ENCODE measurements at regions not wholly inside any gene's neighbourhood (a gene's known extent, or its start where the extent isn't known, plus 50 kb on each side); places are given as distances from the start of the nearest gene placed in this dataset.

- DNase-seq (ENCODE audit: insufficient read length, low spot score) (no peak), FAIRE-seq (no peak)
- no peak for TF ChIP-seq CTCF (IDR thresholded peaks at IDR 0.05; ENCODE audit: insufficient read depth, missing control alignments)
Observed at GRCh38 chr2:59798687-59799232, 754.7 kb downstream of the BCL11A start.

- no peak for TF ChIP-seq CTCF (IDR thresholded peaks at IDR 0.05; ENCODE audit: insufficient read depth, missing control alignments)
- FAIRE-seq (no peak), DNase-seq (ENCODE audit: insufficient read length, low spot score) (no peak)
Observed at GRCh38 chr2:59791004-59791618, 762.3 kb downstream of the BCL11A start.

GRCh38 chr2:59790186-59791003, 763.1 kb downstream of the BCL11A start:
- TF ChIP-seq CTCF (IDR thresholded peaks at IDR 0.05; ENCODE audit: insufficient read depth, missing control alignments), result no peak
- DNase-seq (ENCODE audit: insufficient read length, low spot score) (no peak), FAIRE-seq (no peak)

GRCh38 chr2:59789523-59789922, 763.9 kb downstream of the BCL11A start:
- FAIRE-seq (no peak), DNase-seq (ENCODE audit: insufficient read length, low spot score) (no peak)
- no peak for TF ChIP-seq CTCF (IDR thresholded peaks at IDR 0.05; ENCODE audit: insufficient read depth, missing control alignments)

- no peak for TF ChIP-seq CTCF (IDR thresholded peaks at IDR 0.05; ENCODE audit: insufficient read depth, missing control alignments)
- DNase-seq (ENCODE audit: insufficient read length, low spot score), result no peak
- FAIRE-seq, result no peak
Observed at GRCh38 chr2:59787095-59787494, 766.4 kb downstream of the BCL11A start.

GRCh38 chr2:59786684-59787083, 766.8 kb downstream of the BCL11A start:
- no peak for TF ChIP-seq CTCF (IDR thresholded peaks at IDR 0.05; ENCODE audit: insufficient read depth, missing control alignments)
- no peak for FAIRE-seq

GRCh38 chr2:59779571-59779970, 773.9 kb downstream of the BCL11A start:
- DNase-seq (ENCODE audit: insufficient read length, low spot score), result no peak
- TF ChIP-seq CTCF (IDR thresholded peaks at IDR 0.05; ENCODE audit: insufficient read depth, missing control alignments), result no peak
- FAIRE-seq, result no peak

More at GRCh38 chr2:59786684-59787083, 766.8 kb downstream of the BCL11A start:
- no peak for DNase-seq (ENCODE audit: insufficient read length, low spot score)
